ENCODE measurements at regions not wholly inside any gene's neighbourhood (a gene's known extent, or its start where the extent isn't known, plus 50 kb on each side); places are given as distances from the start of the nearest gene placed in this dataset.

GRCh38 chr2:118562144-118562543, 285.3 kb downstream of the EN1 start:
- TF ChIP-seq CTCF (IDR thresholded peaks at IDR 0.05) (no peak), POLR2A (IDR thresholded peaks at IDR 0.05) (no peak)

All from thyroid gland (tissue), 4 donors.